Smooth muscle cell (in vitro differentiated cells): ENCODE measurements at regions not wholly inside any gene's neighbourhood (a gene's known extent, or its start where the extent isn't known, plus 50 kb on each side); places are given as distances from the start of the nearest gene placed in this dataset.

Experiments used
- DNase-seq: peaks from one replicate; lab custom pipeline; 2025; ENCODE audit not compliant: unreplicated experiment; lab: John Stamatoyannopoulos, UW
- H2AFZ ChIP-seq: fragments of 200-600 bp; sonication (generic); 2 replicates; pipeline ENCODE4 v1.6.0; 2016; ENCODE audit warnings: antibody characterized with exemption, low read depth, mild to moderate bottlenecking
- H3F3A ChIP-seq: fragments of 200-600 bp; sonication (generic); 2 replicates; pipeline ENCODE4 v1.6.0; 2017; ENCODE audit warnings: antibody characterized with exemption, low read depth
- H3K27ac ChIP-seq: fragments of 200-600 bp; sonication (generic); 2 replicates; pipeline ENCODE4 v1.5.1; 2016; ENCODE audit warnings: low read depth, mild to moderate bottlenecking
- H3K27me3 ChIP-seq: fragments of 200-600 bp; sonication (generic); 2 replicates; pipeline ENCODE4 v1.6.1; 2016; ENCODE audit warnings: low read depth, mild to moderate bottlenecking
- H3K36me3 ChIP-seq: fragments of 200-600 bp; sonication (generic); 2 replicates; pipeline ENCODE4 v1.5.1; 2016; ENCODE audit warnings: low read depth
- H3K4me1 ChIP-seq: fragments of 200-600 bp; sonication (generic); 2 replicates; pipeline ENCODE4 v1.5.1; 2016; ENCODE audit warnings: low read depth
- H3K4me2 ChIP-seq: fragments of 200-600 bp; sonication (generic); 2 replicates; pipeline ENCODE4 v1.6.0; 2016; ENCODE audit warnings: mild to moderate bottlenecking
- H3K4me3 ChIP-seq: fragments of 200-600 bp; sonication (generic); 2 replicates; pipeline ENCODE4 v1.5.1; 2016; ENCODE audit warnings: mild to moderate bottlenecking
- H3K79me2 ChIP-seq: fragments of 200-600 bp; sonication (generic); 2 replicates; pipeline ENCODE4 v1.6.0; 2016; ENCODE audit warnings: low read depth, mild to moderate bottlenecking
- H3K9ac ChIP-seq: fragments of 200-600 bp; sonication (generic); 2 replicates; pipeline ENCODE4 v1.6.0; 2016; ENCODE audit warnings: low read depth
- H3K9me3 ChIP-seq: fragments of 200-600 bp; sonication (generic); replicated peaks from 2 replicates; pipeline ENCODE4 v1.5.1; 2016; ENCODE audit warnings: low read depth
- H4K20me1 ChIP-seq: fragments of 200-600 bp; sonication (generic); 2 replicates; pipeline ENCODE4 v1.6.0; 2016; ENCODE audit warnings: low read depth
- WGBS: methylation state at CpG from one replicate; pipeline ENCODE4 v1.1.7; 2016; ENCODE audit warnings: low lambda C conversion rate; 5-methylcytosine and 5-hydroxymethylcytosine counted together
- TF ChIP-seq, protein P1 (sequence below): fragments of 200-600 bp; sonication (generic); IDR thresholded peaks from 2 replicates; pipeline ENCODE4 v1.5.1; 2017; ENCODE audit warnings: borderline replicate concordance, mild to moderate bottlenecking, antibody characterized with exemption; ENCODE audit not compliant: insufficient read depth, poor library complexity, severe bottlenecking

DNA sequence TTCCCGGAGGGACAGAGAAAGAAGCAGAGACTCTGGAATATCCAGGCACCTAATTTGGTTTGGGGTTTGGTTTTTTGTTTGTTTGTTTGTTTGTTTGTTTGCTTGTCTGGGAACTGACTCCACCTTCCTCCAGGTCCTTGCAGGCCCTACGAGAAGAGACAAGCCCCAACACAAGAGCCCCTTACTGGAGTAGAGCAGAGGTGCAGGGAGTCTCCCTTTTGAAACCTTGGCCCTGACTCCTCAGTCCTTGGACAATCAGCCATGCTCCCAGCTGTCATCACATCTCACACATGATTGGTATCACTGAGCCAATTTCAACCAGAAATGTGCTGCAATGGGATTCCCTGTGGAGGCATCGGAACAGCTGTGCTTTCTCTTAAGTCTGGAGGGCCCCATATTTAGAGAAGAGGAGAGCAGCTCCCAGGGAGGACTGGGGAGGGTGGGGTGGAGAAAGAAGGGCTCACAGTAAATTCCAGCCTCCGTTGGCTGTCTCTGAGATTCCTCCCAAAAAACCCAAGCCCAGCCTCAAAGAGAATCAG lies 279.9 kb upstream of the NCKAP5 start:
- no peaks in the 10 kb centered on the region for H4K20me1 ChIP-seq
- no peaks in the 10 kb centered on the region for H3F3A ChIP-seq
- TF ChIP-seq, protein P1, sequence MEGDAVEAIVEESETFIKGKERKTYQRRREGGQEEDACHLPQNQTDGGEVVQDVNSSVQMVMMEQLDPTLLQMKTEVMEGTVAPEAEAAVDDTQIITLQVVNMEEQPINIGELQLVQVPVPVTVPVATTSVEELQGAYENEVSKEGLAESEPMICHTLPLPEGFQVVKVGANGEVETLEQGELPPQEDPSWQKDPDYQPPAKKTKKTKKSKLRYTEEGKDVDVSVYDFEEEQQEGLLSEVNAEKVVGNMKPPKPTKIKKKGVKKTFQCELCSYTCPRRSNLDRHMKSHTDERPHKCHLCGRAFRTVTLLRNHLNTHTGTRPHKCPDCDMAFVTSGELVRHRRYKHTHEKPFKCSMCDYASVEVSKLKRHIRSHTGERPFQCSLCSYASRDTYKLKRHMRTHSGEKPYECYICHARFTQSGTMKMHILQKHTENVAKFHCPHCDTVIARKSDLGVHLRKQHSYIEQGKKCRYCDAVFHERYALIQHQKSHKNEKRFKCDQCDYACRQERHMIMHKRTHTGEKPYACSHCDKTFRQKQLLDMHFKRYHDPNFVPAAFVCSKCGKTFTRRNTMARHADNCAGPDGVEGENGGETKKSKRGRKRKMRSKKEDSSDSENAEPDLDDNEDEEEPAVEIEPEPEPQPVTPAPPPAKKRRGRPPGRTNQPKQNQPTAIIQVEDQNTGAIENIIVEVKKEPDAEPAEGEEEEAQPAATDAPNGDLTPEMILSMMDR, result no peak
- no peaks in the 10 kb centered on the region for H3K4me1 ChIP-seq
- WGBS, result 82% methylated on average over 4 of the region's 4 CpGs
- no peak overlapping the region for H3K27ac ChIP-seq
- no peak for DNase-seq
- H3K9me3 ChIP-seq, result no peaks in the 10 kb centered on the region
- H3K27me3 ChIP-seq, result peaks cover 7% of the 10 kb centered on the region
- no peak overlapping the region for H3K4me2 ChIP-seq
- H3K36me3 ChIP-seq, result no peaks in the 10 kb centered on the region
- H3K9ac ChIP-seq, result no peak overlapping the region
- H3K4me3 ChIP-seq, result no peak overlapping the region
- no peaks in the 10 kb centered on the region for H3K79me2 ChIP-seq
- H2AFZ ChIP-seq, result no peak overlapping the region

DNA sequence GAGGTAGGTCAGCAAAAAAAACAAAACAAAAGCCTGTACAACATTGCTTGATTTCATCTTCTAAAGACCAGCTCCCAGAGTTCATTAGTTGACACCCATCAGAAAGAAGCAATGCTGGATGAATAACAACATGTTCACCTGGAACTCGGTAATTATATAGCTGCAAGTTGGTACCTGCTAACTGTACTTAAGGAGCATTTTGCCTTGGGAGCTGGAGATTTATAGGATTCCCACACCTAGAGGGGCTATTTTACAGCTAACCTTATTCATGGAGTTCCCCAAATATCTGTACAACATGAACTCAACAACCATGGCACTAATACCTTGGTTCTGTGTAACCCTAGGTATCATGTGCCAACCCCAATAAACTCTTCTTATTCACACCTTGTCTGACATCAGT lies 281.1 kb upstream of the NCKAP5 start:
- Histone ChIP-seq H3K79me2 (no peaks in the 10 kb centered on the region), H4K20me1 (no peaks in the 10 kb centered on the region), H3K36me3 (no peaks in the 10 kb centered on the region), H2AFZ (no peak overlapping the region), H3K9me3 (no peaks in the 10 kb centered on the region), H3K27me3 (peaks cover 7% of the 10 kb centered on the region), H3K4me1 (no peaks in the 10 kb centered on the region), H3K27ac (no peak overlapping the region), H3K4me3 (no peak overlapping the region), H3K9ac (no peak overlapping the region), H3K4me2 (no peak overlapping the region), H3F3A (no peaks in the 10 kb centered on the region)
- WGBS, result 84% methylated on average over 1 of the region's 1 CpG
- DNase-seq, result no peak
- TF ChIP-seq, protein P1, result no peak

DNA sequence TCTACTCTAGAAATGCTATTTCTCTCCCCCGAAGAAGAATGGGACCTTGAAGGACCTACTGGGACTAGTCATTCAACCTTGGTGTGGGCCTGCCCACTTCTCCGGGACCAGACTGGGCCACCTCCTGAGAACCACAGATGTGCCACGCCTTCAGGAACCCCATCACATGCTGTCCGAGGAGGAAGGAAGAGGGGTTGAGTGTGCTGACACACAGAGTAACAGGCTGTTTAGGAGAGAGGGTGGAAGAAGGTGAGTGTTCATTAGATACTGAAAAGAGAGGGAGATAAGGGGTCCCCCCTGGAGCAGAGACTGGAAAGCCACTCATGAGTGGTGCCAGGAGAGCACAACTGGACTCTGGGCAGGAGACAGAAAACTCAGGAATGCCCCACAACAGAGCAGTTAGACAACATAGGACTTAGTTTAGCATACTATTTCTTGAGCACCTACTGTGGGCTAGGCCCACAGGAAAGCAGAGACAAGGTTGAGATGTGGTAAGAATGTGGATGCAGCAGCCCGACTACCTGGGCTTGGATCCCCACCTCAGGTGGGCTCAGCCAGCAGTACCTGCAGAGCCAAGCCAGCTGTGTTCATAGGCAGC lies 286.4 kb upstream of the NCKAP5 start:
- WGBS, result 93% methylated on average over 5 of the region's 5 CpGs

More for the DNA sequence above, 286.4 kb upstream of the NCKAP5 start:
- no peaks in the 10 kb centered on the region for H3F3A ChIP-seq
- no peak overlapping the region for H2AFZ ChIP-seq
- no peak overlapping the region for H3K4me2 ChIP-seq
- H3K36me3 ChIP-seq, result no peaks in the 10 kb centered on the region
- H3K9me3 ChIP-seq, result no peaks in the 10 kb centered on the region
- H4K20me1 ChIP-seq, result no peaks in the 10 kb centered on the region
- no peak overlapping the region for H3K9ac ChIP-seq
- H3K79me2 ChIP-seq, result no peaks in the 10 kb centered on the region
- no peak overlapping the region for H3K4me3 ChIP-seq
- H3K4me1 ChIP-seq, result no peaks in the 10 kb centered on the region
- DNase-seq, result no peak
- TF ChIP-seq, protein P1, result no peak
- no peak overlapping the region for H3K27ac ChIP-seq
- no peaks in the 10 kb centered on the region for H3K27me3 ChIP-seq
